ENCODE measurements at regions not wholly inside any gene's neighbourhood (a gene's known extent, or its start where the extent isn't known, plus 50 kb on each side); places are given as distances from the start of the nearest gene placed in this dataset.

- Histone ChIP-seq H3K4me3 (ENCODE audit: low read depth, low read length) (no peak overlapping the region), H3K36me3 (replicated peaks) (no peaks in the 10 kb centered on the region), H3K27me3 (replicated peaks) (no peaks in the 10 kb centered on the region), H3K27ac (no peak overlapping the region)
- in situ Hi-C loops (cut with HindIII; ENCODE audit: low pct_ligation_motif_present, low sequenced_read_pairs), result no loop called here
- no peak for DNase-seq
- no peak for TF ChIP-seq CTCF (IDR thresholded peaks at IDR 0.05; ENCODE audit: low read depth, low read length, missing control alignments)
Measured at GRCh38 chr6:22809370-22809769, 240.0 kb downstream of the HDGFL1 start.

- Histone ChIP-seq H3K36me3 (replicated peaks) (no peaks in the 10 kb centered on the region), H3K4me3 (ENCODE audit: low read depth, low read length) (no peak overlapping the region), H3K27me3 (replicated peaks) (no peaks in the 10 kb centered on the region), H3K27ac (no peak overlapping the region)
- no peak for DNase-seq
- no peak for TF ChIP-seq CTCF (IDR thresholded peaks at IDR 0.05; ENCODE audit: low read depth, low read length, missing control alignments)
- in situ Hi-C loops (cut with HindIII; ENCODE audit: low pct_ligation_motif_present, low sequenced_read_pairs), result no loop called here
Measured at GRCh38 chr6:22819209-22819608, 249.8 kb downstream of the HDGFL1 start.

GRCh38 chr6:22821664-22822320, 252.4 kb downstream of the HDGFL1 start:
- peak; percentile 52 for DNase-seq
- no peak overlapping the region for H3K4me3 ChIP-seq (ENCODE audit: low read depth, low read length)
- in situ Hi-C loops (cut with HindIII; ENCODE audit: low pct_ligation_motif_present, low sequenced_read_pairs), result no loop called here

GRCh38 chr6:22825210-22825609, 255.8 kb downstream of the HDGFL1 start:
- H3K27me3 ChIP-seq (replicated peaks), result no peaks in the 10 kb centered on the region
- no peak overlapping the region for H3K4me3 ChIP-seq (ENCODE audit: low read depth, low read length)
- TF ChIP-seq CTCF (IDR thresholded peaks at IDR 0.05; ENCODE audit: low read depth, low read length, missing control alignments), result no peak
- H3K36me3 ChIP-seq (replicated peaks), result no peaks in the 10 kb centered on the region
- DNase-seq, result no peak
- in situ Hi-C loops (cut with HindIII; ENCODE audit: low pct_ligation_motif_present, low sequenced_read_pairs), result no loop called here
- H3K27ac ChIP-seq, result no peak overlapping the region

More at GRCh38 chr6:22821664-22822320, 252.4 kb downstream of the HDGFL1 start:
- Histone ChIP-seq H3K27ac (no peak overlapping the region), H3K27me3 (replicated peaks) (no peaks in the 10 kb centered on the region), H3K36me3 (replicated peaks) (no peaks in the 10 kb centered on the region)
- TF ChIP-seq CTCF (IDR thresholded peaks at IDR 0.05; ENCODE audit: low read depth, low read length, missing control alignments), result no peak

- in situ Hi-C loops (cut with HindIII; ENCODE audit: low pct_ligation_motif_present, low sequenced_read_pairs), result no loop called here
- Histone ChIP-seq H3K36me3 (replicated peaks) (no peaks in the 10 kb centered on the region), H3K4me3 (ENCODE audit: low read depth, low read length) (no peak overlapping the region), H3K27ac (peak overlapping the region; percentile 94), H3K27me3 (replicated peaks) (no peaks in the 10 kb centered on the region)
- DNase-seq, result peak; percentile 6
- TF ChIP-seq CTCF (IDR thresholded peaks at IDR 0.05; ENCODE audit: low read depth, low read length, missing control alignments), result no peak
Measured at GRCh38 chr6:22826961-22827360, 257.6 kb downstream of the HDGFL1 start.

GRCh38 chr6:22827760-22828159, 258.4 kb downstream of the HDGFL1 start:
- Histone ChIP-seq H3K27ac (peak overlapping the region; percentile 94), H3K36me3 (replicated peaks) (no peaks in the 10 kb centered on the region), H3K27me3 (replicated peaks) (no peaks in the 10 kb centered on the region), H3K4me3 (ENCODE audit: low read depth, low read length) (no peak overlapping the region)
- peak; percentile 6 for DNase-seq
- in situ Hi-C loops (cut with HindIII; ENCODE audit: low pct_ligation_motif_present, low sequenced_read_pairs), result no loop called here
- TF ChIP-seq CTCF (IDR thresholded peaks at IDR 0.05; ENCODE audit: low read depth, low read length, missing control alignments), result no peak
